Adrenal gland (tissue), 5 donors: ENCODE measurements at regions not wholly inside any gene's neighbourhood (a gene's known extent, or its start where the extent isn't known, plus 50 kb on each side); places are given as distances from the start of the nearest gene placed in this dataset.

Experiments
- POLR2A ChIP-seq, 2 donors: fragments of 450-650 bp; IDR thresholded peaks; one replicate each; pipeline ENCODE4 v1.6.1; 2017; ENCODE audit warnings: antibody characterized with exemption in 2 of 2, mild to moderate bottlenecking in 2 of 2, moderate library complexity in 1 of 2
- TF ChIP-seq, protein P1 (sequence below), 6 experiments: fragments of 450-650 bp in 4 of 6; fragments of 200-600 bp in 2 of 6; sonication (generic) in 1 of 6; IDR thresholded peaks; 1 replicate in 5 of 6; 2 replicates in 1 of 6; pipeline versions ENCODE4 v1.5.1 to v1.8.0; 2016 to 2021; ENCODE audit warnings: antibody characterized with exemption in 6 of 6, mild to moderate bottlenecking in 2 of 6, moderate library complexity in 1 of 6
- donor health status: DM: no; HTN: no; CAD: no.

DNA sequence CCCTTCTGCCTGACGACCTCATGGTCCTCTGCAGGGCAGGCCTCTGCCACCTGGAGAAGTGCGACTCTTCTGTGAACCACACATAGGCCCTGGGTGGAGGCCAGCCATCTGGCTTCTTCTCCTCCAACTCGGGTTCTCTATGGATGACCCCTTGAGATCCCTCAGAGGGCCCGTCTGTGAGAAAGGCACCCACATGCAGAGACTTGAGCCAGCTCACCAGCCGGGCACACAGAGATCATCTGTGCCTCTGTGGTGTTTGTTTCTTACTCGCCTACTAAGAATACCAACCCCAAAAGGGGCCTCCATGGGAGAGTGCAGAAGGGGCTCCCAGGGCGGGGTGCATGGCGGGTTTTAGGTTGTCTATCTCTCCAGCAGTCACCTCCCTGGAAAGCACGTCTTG lies 176.5 kb upstream of the SALL3 start:
- TF ChIP-seq, protein P1, sequence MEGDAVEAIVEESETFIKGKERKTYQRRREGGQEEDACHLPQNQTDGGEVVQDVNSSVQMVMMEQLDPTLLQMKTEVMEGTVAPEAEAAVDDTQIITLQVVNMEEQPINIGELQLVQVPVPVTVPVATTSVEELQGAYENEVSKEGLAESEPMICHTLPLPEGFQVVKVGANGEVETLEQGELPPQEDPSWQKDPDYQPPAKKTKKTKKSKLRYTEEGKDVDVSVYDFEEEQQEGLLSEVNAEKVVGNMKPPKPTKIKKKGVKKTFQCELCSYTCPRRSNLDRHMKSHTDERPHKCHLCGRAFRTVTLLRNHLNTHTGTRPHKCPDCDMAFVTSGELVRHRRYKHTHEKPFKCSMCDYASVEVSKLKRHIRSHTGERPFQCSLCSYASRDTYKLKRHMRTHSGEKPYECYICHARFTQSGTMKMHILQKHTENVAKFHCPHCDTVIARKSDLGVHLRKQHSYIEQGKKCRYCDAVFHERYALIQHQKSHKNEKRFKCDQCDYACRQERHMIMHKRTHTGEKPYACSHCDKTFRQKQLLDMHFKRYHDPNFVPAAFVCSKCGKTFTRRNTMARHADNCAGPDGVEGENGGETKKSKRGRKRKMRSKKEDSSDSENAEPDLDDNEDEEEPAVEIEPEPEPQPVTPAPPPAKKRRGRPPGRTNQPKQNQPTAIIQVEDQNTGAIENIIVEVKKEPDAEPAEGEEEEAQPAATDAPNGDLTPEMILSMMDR (IDR thresholded peaks at IDR 0.05): no peak
- TF ChIP-seq POLR2A (IDR thresholded peaks at IDR 0.05): no peak
